GM21786 (cell line): ENCODE measurements at regions not wholly inside any gene's neighbourhood (a gene's known extent, or its start where the extent isn't known, plus 50 kb on each side); places are given as distances from the start of the nearest gene placed in this dataset.
"Not testable (repeated sequence)": the region's sequence is repeated elsewhere in the genome, so short reads cannot be mapped to it uniquely, and the experiment has no call there.

Experiments
- ATAC-seq: cut with Tn5 transposase; IDR thresholded peaks from one replicate; pipeline ENCODE4 v1.9.1; 2021; ENCODE audit not compliant: unreplicated experiment

DNA sequence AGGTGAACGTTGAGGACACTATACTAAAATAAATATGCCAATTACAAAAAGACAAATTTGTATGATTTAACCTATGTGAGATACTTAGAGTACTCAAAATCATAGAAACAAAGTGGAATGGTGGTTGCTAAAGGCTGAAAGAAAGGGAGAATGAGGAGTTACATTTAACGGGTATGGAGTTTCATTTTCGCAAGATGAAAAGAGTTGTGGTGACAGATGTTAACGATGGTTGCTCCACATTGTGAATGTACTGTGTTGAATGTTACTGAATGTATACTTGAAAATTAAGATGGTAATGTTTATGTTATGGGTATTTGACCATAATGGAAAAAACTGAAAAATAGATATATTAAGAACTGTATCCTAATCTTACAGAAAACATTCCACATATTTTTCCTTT, 51.3 kb upstream of the MOCS2 start:
- no peak for ATAC-seq

DNA sequence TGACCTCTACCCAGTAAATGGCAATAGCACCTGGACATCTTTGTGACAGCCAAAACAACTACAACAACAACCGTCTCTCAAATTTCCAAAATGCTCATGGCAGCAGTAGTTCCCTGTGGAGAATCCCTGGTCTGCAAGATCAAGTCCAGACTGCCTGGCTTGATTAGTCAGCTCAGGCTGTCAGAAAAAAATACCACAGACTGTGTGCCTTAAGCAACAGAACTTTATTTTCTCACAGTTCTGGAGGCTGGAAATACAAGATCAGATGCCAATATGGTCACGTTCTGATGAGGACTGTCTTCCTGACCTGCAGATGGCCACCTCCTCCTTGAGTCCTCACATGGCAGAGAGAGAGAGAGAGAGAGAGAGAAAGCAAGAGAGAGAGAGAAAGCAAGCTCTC, 52.3 kb upstream of the MOCS2 start:
- ATAC-seq: no peak

DNA sequence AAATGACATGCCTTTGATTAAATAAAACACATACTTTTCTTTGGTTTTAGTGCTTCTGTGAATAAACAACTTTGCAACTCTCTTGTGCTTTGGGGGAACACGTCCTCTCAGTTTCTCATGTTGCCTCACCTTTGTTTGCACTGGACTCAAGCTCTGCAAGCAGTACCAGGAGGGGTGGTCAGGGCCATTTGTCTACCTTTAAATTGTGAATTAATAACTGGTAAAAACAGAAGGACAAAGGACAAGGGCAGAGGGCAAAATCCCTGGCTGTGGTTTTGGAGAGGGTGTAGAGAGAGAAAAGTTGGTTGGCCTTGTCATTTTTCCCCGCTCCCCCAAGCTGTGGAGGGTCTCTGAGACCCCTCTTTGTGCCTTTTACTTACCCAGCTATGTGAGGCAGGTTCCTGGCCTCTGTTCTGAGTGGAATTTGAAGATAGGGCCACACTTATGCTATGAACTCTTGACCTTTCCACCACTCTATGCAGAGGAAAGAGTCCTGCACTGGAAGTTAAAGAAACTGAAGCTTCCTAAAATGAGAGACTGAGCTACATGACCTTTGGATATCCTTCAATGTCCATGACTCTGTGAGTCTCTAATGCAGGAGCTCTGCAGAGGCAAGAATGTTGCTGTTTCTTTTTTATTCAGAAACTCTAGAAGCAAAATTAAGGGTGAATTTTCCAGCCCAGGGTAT, 55.1 kb upstream of the MOCS2 start:
- ATAC-seq: no peak

DNA sequence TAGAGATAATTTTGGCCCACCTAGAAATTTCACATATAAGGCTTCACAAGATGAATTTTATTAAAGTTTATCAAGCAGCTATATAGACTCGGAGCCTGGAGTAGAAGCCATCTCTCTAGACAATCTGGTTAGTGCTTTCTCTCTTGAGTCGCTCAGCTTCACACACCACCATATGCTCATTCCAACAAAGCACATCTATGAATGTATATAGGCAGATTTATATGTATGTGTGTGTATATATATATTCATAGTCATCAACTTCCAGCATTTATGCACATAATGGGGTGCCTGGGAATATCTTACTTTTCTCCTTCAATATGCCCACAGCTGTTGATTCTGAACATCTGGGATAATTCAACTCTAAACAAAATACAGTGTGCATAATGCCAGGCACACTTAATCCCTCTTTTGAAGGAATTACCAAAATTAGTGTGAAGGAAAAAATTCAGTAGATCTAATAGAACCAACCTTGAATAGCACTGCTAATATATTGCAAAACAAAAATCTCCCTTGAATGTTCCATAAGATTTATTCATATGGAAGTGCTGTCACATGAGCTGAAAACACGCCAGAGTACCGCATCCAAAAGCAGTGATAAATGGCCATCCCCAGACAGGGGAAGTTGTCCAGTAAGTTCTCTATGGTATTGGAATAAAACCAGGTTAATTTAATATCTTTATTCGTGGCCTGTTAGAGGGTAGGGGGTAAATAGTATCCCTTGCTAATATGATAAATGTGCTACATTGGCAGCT, 56.0 kb upstream of the MOCS2 start:
- no peak for ATAC-seq

DNA sequence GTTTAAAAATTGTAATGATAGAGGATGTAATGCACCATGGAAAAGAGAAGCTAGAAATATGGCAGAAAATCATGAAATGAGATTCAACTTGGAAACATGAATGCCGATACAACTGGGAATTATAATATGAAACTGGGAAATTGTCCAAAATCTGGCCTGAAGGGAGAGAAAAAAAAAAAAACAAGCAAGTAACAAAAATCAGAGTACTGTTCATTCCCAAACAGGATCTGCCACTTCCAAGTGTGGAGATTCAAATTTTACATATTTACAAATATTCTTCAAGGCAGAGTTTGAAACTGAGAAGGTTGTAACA, 56.6 kb upstream of the MOCS2 start:
- ATAC-seq: no peak

DNA sequence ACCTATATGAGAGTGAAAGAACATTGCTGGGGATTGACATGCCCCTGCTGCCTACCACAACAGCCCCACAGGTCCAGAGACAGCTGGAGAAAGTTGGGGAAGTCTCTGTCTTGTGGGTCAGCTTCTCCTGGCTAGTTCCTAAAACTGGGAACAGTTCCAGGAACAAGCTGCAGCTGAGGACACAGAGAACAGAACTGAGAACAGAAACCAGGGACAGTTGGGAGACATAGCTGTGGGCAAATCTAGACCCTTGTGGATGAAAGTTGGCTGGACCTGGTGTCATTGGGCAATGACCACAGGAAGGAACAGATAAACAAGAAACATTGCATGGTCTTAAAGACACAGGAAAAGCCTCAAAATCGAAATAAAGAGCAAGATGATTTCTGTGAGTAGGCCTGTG, 58.3 kb upstream of the MOCS2 start:
- ATAC-seq: no peak

DNA sequence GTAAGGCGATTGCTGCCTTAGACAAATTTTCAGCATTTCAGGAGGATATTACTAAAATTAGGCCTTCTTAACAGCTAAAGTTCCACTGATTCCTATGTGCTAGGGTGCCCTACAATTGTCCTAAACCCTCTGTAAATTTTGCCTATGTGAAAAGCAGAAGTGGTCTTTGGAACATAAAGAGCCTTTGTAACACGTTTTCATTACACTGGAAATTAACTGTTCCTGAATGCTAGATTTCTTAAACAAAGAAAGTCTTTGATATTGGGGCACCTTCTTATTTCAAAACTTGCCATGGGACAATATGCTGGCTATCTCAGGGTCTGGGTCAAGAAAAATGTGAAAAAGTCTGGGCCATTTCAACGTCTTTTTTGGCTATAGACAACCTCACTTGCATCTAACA, 60.4 kb upstream of the MOCS2 start:
- ATAC-seq: no peak

DNA sequence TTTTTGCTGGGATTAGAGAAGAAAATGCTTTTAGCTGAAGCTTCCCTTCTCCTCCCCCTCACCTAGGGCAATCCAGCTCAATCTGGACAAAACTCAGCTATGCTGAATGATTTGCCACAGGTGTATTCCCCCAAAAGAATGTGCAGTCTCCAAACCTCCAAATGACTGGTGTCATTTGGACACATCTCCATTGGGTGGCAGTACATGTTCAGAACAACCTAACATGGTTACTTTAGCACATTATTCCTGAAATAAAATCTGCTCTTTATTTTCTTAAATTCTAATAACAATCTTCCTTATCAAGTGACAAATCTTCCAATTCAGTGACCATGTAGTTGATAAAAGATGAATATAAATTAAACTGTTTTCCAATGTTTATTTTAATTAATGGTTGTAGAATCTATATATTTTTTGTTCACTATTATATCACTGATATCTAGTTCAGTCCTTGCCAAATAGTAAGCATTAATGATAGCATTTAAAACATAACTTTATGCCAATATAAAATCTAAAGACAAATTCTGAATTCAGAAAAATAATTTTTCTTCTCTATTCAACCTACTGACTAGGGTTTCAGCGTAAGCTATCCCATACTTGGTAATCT, 61.3 kb upstream of the MOCS2 start:
- no peak for ATAC-seq

DNA sequence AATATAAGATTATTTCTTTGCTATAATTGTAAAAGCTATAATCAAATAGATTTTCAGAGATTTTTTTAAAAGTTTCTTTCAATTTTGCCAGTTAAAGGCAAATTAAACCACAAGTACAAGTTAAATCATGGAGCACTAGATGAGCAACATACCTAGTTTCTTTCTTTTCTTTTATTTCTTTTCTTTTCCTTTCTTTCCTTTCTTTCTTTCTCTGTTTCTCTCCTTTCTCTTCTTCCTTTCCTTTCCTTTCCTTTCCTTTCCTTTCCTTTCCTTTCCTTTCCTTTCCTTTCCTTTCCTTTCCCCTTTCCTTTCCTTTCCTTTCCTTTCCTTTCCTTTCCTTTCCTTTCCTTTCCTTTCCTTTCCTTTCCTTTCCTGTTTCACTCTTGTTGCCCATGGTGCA, 62.5 kb upstream of the MOCS2 start:
- not testable (repeated sequence) for ATAC-seq

DNA sequence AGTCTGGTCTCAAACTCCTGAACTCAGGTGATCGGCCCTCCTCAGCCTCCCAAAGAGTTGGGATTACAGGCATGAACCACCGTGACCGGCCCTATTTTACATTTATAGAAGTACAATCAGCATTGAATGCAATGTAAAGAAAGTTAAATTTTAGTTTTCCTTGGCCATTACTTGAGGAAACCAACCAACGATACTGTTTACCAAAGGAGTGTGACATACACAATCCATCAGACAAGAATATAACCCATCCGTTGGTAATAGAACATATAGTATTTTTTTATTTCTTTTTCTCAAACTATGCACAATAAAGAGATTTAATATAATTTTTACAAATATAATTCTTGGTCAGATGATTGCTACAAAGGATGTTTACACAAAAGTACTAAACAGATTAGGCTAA, 63.1 kb upstream of the MOCS2 start:
- no peak for ATAC-seq

DNA sequence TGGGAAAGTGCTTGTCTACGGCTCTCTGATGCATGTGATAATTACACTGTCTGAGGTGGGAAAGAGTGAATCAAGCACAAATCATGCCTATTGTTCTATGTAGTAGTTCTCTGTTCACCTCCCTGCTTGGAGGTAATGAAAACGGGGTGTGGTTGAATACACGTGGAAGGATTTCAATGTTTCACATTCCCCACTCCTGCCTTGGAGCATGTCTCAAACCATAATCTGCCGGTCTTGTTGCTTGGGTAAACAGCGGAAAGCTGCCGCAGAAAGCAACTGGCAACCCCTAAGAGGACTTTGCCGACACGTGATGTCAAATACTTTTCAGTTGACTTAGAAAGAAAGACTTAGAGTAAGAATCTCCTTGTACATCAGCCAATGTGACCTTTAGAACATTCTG, 63.5 kb upstream of the MOCS2 start:
- no peak for ATAC-seq

DNA sequence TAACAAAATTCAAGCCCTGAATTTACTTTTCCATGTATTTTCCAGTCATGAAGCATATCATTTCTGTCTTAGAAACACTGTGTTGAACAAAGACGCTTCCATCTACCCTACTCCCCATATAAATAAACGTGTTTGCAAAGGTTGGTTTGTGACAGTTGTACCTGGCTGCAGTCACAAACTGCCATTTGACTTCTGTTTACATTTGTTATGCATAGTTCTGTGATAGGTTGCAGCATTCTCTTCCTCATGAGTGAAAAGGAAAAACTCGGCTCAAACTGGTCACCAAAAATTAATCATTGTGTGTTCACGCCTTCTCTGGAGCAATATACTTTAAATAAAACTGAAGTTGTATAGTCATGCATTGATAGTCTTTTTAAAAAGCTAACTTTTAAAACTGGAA, 69.3 kb upstream of the MOCS2 start:
- no peak for ATAC-seq

DNA sequence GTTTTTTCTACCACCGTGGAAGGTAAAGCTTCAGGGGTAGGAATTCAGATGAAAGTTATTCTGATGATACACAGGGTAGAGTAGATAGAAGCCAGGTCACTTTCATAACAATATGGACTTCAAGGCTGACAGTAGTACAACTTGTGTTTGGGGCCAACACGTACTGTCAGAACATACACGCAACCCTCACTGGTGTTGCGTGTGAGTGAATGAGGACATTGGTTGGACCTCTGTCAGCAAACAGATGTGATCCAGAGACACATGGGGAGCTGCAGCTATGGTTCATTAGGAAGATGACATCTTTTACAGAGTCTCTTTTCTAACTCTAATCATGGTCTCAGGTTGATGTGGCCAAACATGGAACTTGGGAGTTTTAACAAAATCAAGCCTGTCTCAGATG, 70.1 kb upstream of the MOCS2 start:
- ATAC-seq: no peak

DNA sequence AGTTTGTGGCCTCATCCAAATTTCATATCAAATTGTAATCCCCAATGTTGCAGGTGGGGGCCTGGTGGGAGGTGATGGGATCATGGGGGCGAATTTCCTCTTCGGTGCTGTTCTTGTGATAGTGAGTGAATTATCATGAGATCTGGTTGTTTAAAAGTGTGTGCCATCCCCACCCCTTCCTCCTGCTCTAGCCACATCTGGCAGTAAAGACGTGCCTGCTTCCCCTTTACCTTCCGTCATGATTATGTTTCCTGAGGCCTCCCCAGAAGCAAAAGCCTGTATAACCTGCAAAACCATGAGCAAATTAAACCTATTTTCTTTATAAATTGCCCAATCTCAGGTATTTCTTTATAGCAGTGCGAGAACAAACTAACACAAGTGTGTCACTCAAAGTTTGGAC, 71.0 kb upstream of the MOCS2 start:
- ATAC-seq: no peak

DNA sequence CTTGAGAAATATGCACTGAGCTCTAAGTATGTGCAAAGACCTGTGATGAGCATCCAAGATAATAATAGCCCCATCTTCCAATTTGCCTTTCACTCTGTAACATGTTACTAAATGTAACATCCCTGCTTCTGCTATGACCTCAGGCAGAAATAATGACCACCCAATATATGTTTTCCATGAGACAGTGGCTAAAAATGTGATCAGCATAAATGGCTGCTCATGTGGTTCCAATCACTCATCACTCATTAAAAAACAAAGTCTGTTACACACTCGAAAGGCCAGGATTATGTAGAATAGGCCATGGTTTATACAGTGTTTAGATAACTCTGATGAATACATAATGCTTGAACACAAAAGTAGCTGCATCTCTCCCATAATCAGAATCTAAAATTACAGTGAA, 71.4 kb upstream of the MOCS2 start:
- no peak for ATAC-seq

DNA sequence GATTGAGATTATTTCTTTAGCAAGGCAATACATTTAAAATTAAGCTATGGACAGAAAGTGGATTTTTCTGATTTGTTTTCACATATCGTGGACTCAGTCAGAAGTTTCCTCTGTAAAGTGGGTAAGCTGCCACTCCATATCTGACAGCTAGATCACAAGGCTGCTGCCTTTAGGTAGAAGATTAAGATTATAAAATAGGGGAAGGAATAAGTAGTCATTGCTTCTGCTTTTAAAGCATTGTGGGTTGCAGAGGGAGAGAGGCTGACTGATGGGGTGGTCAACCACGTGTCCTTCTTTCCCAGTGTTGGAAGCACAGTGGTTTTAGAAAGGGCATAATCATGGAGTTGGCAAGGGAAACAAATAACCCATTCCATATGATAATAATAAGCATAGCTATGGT, 74.3 kb upstream of the MOCS2 start:
- ATAC-seq: no peak

DNA sequence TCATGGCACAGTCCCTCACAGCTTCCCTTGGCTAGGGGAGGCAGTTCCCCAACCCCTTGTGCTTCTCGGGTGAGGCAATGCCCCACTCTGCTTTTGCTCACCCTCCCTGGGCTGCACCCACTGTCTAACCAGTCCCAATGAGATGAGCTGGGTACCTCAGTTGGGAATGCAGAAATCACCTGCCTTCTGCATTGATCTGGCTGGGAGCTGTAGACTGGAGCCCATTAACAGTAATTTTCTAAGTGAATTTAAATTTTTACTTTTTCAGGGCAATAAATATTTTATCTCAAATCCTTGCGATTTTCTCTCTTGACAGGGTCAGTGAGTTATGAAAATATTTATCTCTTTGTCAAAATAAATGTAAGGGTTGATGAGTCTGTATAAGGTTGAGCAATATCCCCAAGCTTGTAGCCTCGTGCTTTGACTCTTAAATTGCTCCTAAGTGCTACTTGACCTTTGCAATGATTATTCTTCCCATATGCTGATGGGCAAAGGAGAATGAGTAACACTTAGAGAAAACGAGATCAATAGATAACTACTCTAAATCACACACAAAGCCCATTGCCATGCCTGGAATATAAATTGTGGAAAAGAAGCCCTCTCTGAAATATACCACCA, 82.1 kb upstream of the MOCS2 start:
- ATAC-seq: no peak

DNA sequence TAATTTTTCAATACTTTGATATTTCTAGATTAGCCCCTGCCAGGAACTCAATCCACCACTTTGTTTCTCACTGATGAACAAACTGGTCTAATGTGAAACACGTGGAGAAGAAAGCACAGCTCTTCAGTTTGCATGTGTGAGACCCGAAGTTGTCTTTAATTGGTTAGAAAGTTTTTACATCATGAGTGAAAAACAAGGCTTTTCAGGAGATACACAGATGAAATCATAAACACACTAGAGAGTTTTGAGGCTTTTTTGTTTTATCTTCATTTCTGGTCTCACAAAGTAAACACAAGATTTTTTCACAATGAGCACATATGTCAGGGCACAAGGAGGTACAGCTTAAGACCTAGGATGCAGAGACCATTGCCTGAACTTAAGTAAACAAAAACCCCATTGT, 84.5 kb upstream of the MOCS2 start:
- no peak for ATAC-seq

DNA sequence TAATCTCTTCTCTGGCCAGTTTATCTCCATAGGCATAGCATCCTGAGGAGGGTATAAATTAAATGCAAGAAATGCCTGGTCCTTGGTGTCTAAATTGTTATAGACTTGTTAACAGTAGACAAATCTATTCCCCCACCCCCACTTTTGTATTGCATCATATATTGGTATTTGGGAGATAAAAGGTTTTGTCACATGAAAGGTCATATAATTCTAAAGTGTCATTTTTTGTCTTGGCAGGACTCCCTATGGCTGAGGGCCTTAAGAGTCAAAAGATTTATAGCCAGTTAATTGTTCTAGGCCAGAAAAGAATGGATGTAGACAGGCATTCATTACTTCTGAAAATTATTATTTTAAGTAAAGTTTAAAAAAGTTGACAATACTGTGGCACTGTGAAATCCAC, 90.3 kb upstream of the MOCS2 start:
- ATAC-seq: no peak

DNA sequence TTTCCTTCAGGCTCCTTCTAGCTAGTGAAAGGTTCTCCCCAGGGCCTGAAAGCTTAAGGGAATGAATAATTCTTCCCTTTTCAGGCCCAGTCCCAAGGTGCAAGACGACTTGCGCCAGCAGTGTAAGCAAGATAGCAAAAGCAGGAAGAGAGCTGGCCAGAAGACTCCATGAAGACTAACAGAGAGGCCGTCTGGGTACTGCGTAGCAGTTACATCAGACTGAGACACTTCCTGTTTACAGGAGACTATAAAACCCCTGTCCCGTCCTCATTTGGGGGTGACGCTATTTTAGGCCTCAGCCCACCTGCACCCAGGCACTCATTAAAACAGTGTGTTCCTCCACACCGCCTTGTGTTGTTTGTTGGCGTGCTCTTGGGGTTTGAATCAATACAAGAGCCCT, 90.7 kb upstream of the MOCS2 start:
- no peak for ATAC-seq

DNA sequence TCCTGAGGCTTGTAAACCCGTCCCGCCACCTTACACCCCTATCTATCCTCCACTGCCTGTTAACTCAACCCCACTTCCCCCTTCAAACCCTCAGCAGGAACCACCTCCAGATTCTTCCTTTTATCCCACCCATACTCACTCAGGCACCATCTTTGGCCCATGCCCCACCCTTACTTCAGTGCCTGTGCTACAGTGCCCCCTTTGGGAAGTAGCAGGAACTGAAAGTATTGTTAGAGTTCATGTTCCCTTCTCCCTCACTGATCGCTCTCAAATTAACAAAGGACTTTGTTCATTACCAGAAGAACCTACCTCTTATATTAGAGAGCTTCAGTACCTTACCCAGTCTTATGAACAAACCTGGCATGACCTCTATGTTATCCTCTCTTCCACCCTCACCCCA, 92.2 kb upstream of the MOCS2 start:
- ATAC-seq: no peak

DNA sequence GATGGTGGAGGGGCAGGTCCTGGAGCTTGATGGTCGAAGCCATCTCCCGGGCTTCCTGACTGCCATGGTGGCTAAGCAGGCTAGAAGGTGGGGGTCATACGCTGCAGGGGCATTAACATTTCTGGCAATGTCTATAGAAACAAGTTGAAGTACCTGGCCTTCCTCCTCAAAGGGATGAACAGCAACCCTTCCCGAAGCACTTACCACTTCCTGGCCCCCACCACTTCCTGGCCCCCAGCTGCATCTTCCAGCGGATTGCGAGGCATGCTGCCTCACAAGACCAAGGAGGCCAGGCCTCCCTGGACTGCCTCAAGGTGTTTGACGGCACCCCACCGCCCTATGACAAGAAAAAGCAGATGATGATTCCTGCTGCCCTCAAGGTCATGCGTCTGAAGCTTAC, 97.0 kb upstream of the MOCS2 start:
- no peak for ATAC-seq
